ENCODE measurements at regions not wholly inside any gene's neighbourhood (a gene's known extent, or its start where the extent isn't known, plus 50 kb on each side); places are given as distances from the start of the nearest gene placed in this dataset.
A peak's percentile ranks its signal among the peaks of the same experiment; 100 is the strongest.

DNA sequence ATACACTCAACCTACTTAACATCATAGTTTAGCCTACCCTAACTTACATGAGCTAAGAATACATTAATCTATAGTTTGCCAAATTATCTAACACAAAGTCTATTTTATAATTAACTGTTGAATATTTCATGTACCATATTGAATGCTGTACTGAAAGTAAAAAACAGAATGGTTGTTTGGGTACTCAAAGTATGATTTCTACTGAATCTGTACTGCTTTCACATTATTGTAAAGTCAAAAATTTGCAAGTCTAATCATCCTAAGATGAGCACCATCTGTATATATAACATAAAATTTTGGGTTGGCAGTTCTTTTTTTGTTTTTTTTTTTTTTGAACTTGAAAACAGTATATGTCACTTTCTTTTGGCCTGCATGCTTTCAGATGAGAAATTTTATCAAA is 1212.6 kb downstream of the SLITRK5 start:
- ChIA-PET CTCF (no interaction called here), POLR2A (ENCODE audit: low non-redundant PET) (no interaction called here)
- Histone ChIP-seq H3K27ac (ENCODE audit: low read depth, low read length, poor library complexity, severe bottlenecking) (no peak overlapping the region), H3K4me1 (ENCODE audit: insufficient read depth, low read length, poor library complexity, severe bottlenecking) (no peaks in the 10 kb centered on the region), H3K4me3 (ENCODE audit: low read depth, low read length, poor library complexity, severe bottlenecking) (no peak overlapping the region), H3K27me3 (replicated peaks; ENCODE audit: insufficient read depth, low read depth, low read length, poor library complexity) (no peaks in the 10 kb centered on the region), H3K36me3 (ENCODE audit: insufficient read depth, low read length, poor library complexity, severe bottlenecking) (no peaks in the 10 kb centered on the region), H3K9me3 (ENCODE audit: low read depth, low read length, poor library complexity, severe bottlenecking) (no peaks in the 10 kb centered on the region)
- intact Hi-C loops (cut with micrococcal nuclease; ENCODE audit: unreplicated experiment): no loop called here
- BruUV-seq (replicated peaks): no TSS peak
- DNase-seq (ENCODE audit: low spot score): no peak
- TF ChIP-seq EZH2 (IDR thresholded peaks at IDR 0.05; ENCODE audit: borderline replicate concordance, low read depth, low read length, poor library complexity, severe bottlenecking): no peak
- TF ChIP-seq, protein P1, sequence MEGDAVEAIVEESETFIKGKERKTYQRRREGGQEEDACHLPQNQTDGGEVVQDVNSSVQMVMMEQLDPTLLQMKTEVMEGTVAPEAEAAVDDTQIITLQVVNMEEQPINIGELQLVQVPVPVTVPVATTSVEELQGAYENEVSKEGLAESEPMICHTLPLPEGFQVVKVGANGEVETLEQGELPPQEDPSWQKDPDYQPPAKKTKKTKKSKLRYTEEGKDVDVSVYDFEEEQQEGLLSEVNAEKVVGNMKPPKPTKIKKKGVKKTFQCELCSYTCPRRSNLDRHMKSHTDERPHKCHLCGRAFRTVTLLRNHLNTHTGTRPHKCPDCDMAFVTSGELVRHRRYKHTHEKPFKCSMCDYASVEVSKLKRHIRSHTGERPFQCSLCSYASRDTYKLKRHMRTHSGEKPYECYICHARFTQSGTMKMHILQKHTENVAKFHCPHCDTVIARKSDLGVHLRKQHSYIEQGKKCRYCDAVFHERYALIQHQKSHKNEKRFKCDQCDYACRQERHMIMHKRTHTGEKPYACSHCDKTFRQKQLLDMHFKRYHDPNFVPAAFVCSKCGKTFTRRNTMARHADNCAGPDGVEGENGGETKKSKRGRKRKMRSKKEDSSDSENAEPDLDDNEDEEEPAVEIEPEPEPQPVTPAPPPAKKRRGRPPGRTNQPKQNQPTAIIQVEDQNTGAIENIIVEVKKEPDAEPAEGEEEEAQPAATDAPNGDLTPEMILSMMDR (conservative IDR thresholded peaks at IDR 0.05; ENCODE audit: low read depth, low read length): no peak

DNA sequence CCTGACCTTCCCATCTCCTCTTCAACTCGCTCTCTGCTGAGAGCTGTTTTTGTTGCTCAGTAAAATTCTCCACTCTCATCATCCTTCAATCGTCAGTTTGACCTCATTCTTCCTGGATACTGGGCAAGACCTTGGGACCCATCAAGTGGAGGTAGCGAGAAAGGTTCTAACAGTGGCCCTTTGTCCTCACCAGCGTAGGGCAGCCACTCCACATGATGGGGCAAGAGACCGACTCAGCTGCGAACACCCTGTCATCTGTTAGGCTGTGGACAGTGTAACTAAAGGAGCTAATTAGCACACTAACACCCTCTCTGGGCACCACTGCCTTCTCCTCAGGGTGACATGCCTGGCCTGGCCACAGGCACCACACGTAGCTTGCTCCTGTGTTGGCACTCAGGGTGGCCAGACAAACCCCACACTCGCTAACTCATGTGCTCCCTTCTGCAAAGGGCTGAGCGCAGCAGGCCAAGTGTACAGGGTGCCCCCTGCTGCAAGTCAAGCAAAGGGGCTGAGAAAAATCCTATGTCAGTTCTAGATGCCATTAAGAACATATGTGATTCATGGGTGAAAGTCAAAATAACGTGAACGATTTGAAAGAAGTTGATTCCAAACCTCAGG is 1216.0 kb downstream of the SLITRK5 start:
- Histone ChIP-seq H3K4me1 (ENCODE audit: insufficient read depth, low read length, poor library complexity, severe bottlenecking) (no peaks in the 10 kb centered on the region), H3K9me3 (ENCODE audit: low read depth, low read length, poor library complexity, severe bottlenecking) (no peaks in the 10 kb centered on the region), H3K36me3 (ENCODE audit: insufficient read depth, low read length, poor library complexity, severe bottlenecking) (no peaks in the 10 kb centered on the region), H3K27me3 (replicated peaks; ENCODE audit: insufficient read depth, low read depth, low read length, poor library complexity) (no peaks in the 10 kb centered on the region), H3K27ac (ENCODE audit: low read depth, low read length, poor library complexity, severe bottlenecking) (no peak overlapping the region), H3K4me3 (ENCODE audit: low read depth, low read length, poor library complexity, severe bottlenecking) (no peak overlapping the region)
- TF ChIP-seq EZH2 (IDR thresholded peaks at IDR 0.05; ENCODE audit: borderline replicate concordance, low read depth, low read length, poor library complexity, severe bottlenecking): no peak
- TF ChIP-seq, protein P1 (conservative IDR thresholded peaks at IDR 0.05; ENCODE audit: low read depth, low read length): peak; percentile 22; the same call in 1 of the 2 replicates
- intact Hi-C loops (cut with micrococcal nuclease; ENCODE audit: unreplicated experiment): no loop called here
- CTCF ChIA-PET: no interaction called here
- POLR2A ChIA-PET (ENCODE audit: low non-redundant PET): no interaction called here
- no TSS peak for BruUV-seq (replicated peaks)
- DNase-seq (ENCODE audit: low spot score): no peak

DNA sequence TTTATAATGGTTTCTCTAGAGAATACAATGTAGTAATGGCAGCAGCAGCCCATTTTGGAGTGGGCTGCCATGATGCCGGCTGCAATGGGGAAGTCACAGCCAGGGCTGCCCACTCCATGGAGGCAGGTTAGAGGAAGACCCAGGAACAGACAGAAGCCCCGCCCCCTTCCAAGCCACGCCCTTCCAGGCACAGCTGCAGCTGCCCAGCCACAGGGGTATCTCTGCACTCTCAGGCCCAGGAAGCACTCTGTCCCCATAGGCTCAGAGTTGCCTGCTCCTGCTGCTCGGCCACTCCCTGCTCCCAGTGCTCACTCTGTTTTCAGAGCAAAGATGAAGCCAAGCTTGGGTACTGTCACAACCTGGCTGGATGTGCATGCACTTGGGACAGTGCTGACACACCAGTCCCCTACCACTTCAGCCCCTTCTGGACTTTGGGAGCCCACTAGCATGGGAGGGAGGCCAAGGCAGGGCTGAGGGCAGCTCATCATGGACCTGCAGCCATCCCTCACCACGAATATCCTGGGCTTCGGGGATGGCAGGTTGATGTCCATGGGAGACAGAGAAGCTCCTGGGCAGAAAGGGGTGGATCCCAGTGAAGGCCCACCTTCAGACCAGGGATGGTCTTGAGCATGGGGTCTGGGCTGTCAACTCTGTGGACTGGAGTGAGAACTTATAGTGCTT is 1224.2 kb downstream of the SLITRK5 start:
- H3K4me1 ChIP-seq (ENCODE audit: insufficient read depth, low read length, poor library complexity, severe bottlenecking): no peaks in the 10 kb centered on the region
- TF ChIP-seq, protein P1 (conservative IDR thresholded peaks at IDR 0.05; ENCODE audit: low read depth, low read length): no peak
- TF ChIP-seq EZH2 (IDR thresholded peaks at IDR 0.05; ENCODE audit: borderline replicate concordance, low read depth, low read length, poor library complexity, severe bottlenecking): no peak
- ChIA-PET CTCF (no interaction called here), POLR2A (ENCODE audit: low non-redundant PET) (no interaction called here)
- BruUV-seq (replicated peaks): no TSS peak
- H3K9me3 ChIP-seq (ENCODE audit: low read depth, low read length, poor library complexity, severe bottlenecking): no peaks in the 10 kb centered on the region
- no peaks in the 10 kb centered on the region for H3K27me3 ChIP-seq (replicated peaks; ENCODE audit: insufficient read depth, low read depth, low read length, poor library complexity)
- intact Hi-C loops (cut with micrococcal nuclease; ENCODE audit: unreplicated experiment): no loop called here
- no peak overlapping the region for H3K27ac ChIP-seq (ENCODE audit: low read depth, low read length, poor library complexity, severe bottlenecking)
- H3K4me3 ChIP-seq (ENCODE audit: low read depth, low read length, poor library complexity, severe bottlenecking): no peak overlapping the region
- no peaks in the 10 kb centered on the region for H3K36me3 ChIP-seq (ENCODE audit: insufficient read depth, low read length, poor library complexity, severe bottlenecking)
- DNase-seq (ENCODE audit: low spot score): no peak

All from A673 (cell line).